Hematopoietic multipotent progenitor cell treated with erythropoietin and hydrocortisone succinate and interleukin-3 and kit ligand, for 4 days (in vitro differentiated cells): ENCODE measurements at regions not wholly inside any gene's neighbourhood (a gene's known extent, or its start where the extent isn't known, plus 50 kb on each side); places are given as distances from the start of the nearest gene placed in this dataset.

Source experiments
- DNase-seq: peaks from one replicate; pipeline ENCODE4 v3.0.0-alpha.2; 2015

DNA sequence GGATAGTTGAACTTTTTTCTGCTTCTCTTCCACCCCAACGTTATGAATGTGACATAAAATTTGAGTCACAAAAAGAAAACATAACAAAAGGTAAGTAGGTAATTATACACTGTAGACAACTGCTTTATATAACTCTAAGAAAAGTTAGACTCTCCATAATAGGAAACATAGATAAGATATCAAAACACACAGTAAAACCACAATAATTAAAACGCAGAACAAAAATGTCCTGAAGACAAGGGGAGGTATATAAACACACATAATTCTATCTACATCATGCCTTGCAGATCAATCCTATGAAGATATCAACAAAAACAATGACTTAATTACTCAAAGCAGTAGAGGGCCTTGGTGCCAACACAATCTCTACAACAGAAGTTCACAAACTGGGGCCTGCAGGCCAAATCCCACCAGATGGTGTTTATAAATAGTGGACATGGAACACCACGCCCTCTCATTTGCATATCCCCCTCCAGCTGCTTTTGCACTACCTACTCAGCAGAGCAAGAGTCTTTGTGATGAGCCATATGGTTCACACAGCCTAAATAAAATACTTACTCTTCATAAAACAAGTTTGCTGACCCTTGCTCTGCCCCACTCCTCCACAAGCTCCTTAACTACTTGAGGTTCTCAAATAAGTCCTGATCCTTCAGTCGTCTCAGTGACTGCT is 254.7 kb downstream of the KLF12 start:
- peak; percentile 35 for DNase-seq

DNA sequence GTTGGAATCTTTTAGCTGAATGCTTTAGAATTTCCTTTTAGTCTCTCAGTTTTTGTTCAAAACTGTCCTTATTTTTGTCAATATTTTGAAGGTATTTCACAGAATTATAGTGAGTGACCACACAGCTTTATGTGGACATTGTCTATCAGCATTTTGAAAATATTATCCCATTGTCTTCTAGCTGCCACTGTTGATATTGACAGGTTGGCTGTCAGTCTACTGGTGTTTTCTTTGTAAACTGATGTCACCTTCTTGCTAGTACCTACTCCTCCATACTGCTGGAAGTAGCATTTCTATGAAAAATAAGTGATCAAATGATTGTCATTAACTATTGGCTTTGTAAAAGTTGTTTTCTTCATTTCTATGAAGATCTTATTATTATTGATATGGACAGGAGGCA is 256.8 kb downstream of the KLF12 start:
- DNase-seq: no peak

DNA sequence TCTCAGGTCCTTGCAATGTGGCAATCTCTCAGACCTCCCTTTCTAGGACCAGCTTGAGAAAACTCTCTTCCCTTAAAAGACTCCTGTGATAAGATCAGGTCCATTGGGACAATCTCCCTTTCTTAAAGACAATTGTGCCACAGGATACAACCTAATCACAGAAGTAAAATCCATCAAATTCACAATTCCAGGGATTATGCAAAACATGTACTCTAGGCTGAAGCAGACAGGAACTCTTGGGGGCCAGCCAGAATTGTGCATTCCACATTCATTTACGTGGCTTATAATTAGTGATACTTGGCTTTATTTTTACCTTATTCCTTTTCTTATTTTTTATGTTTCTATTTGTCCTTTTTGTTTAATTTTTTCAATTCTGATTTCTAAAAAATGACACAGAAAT is 257.9 kb downstream of the KLF12 start:
- no peak for DNase-seq

DNA sequence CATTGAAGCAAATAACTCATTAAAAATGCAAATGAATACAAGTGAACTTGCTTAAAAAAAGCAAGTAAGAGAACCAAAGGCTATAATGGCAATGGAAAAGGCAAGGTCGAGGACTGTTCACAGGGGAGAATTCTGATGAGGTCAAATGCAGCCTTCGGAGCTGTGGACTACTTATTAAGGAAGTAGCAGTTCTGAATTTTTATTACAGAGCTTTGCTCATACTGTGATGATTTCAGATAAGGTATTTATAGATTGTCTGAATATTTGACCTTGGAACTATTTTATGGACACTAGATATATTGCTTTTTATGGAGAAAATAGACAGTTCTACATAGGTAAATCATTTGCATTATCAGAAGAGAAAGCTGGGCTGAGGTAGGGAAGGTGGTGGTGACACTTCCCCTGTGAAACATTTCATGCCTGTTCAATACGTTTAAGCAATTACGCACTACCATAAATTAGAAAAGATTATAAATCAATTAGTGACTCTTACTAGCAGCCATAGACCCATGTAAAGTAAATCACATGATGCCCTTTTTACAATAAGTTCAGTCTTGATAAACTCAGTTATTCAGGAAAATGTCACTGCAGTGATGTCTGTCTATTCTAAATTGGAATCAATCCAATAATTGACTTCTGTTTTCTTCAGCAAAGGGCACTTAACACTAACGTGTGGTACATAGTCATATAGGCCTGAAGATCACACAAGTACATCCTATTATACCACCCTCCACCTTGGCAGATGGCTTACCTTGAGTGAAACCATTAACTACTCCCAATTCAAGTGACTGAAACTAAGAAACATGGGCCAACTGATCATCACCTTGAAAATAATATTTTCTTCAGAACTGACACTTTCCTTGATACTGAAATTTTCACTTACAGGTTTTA is 260.0 kb downstream of the KLF12 start:
- peak; percentile 46 for DNase-seq

DNA sequence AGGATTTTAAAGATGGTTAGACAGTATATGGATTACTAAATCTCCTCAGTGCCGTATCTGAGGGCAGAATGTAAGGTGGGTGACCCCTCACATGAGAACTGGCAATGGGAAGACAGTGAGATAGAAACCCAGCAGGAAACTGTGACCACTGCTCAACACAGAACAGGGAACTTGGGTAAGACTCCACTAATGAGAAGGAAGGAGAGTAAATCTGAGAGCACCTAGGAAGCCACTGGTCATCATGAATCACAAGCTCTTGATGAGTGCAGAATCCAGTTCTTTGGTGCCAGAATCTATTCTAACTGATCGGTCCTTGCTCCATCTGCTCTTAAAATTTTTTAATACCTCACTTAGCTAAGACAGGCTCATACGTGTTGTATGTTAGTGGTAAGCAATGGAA is 261.8 kb downstream of the KLF12 start:
- no peak for DNase-seq

DNA sequence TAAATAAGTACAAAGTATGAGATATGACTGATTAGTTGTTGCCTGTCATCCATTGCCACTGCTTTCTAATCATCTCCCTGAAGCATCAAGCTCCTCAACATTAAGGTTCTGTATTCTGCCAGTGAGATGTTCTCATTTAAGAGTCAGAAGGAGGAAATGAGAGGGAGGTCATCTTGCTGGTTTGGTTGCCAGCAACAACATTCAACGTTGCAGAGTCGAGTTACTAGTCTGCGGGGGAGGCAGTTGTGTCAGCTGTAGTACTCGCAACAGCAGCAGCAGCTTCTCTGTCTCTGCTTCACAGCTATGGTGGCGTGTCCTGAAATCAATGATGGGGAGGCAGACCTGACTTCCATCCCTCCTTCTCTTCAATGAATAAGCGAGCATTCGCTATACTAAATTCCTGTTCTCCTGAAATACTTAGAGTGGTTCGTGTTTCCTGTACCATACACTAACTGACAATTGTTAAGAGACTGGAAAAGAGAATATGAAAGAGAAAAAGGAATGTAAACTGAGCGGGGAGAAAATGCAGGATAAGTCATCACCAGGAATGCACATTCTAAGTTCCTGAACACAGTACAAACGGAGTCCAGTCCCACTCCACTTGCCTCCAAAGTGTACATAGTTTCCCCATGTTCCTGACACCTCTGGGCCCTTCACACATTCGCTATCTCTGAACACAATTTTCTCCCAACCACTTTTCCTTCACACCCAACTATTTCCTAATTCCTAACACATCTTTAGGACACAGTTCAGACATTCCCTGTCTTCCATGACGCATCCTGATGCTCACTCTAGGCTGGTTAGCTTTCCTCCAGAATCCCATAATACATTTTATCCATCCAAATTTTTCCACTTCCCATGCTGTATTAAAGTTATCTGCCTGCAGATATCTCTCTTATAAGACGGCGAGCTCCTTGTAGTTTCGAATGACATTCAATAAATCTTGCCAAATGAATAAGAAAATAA is 263.0 kb downstream of the KLF12 start:
- DNase-seq: no peak

DNA sequence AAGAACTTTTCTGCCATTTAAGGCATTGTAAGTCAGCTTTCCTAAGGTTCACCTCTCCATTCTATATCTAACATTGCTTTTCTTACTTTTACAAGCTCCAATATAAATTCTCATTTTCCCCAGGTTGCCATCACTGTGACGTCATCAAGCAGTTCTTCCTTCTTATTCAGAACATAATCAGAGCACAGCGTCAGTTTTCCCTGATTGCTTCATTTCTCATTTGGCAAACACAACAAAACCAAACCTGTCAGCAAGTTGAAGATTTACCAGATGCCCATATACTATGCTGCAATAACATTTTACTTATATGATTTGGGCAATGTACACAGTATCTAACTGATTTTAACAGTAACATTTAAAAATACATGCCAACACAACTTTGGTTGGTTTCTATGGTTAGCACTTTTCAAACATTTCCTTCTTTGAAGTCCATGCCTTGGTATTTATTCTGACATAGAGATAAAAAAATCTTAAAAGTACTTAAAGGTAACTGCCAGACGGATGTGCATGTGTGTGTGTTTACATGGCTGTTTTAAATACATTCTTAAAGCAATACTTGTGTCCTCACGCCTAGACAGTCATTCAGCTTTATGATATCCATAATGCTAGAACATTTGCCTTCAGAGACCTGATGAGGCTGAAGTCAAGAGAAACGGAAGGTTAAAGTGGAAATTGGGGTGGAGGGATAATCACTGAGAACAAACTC is 264.0 kb downstream of the KLF12 start:
- DNase-seq: no peak

DNA sequence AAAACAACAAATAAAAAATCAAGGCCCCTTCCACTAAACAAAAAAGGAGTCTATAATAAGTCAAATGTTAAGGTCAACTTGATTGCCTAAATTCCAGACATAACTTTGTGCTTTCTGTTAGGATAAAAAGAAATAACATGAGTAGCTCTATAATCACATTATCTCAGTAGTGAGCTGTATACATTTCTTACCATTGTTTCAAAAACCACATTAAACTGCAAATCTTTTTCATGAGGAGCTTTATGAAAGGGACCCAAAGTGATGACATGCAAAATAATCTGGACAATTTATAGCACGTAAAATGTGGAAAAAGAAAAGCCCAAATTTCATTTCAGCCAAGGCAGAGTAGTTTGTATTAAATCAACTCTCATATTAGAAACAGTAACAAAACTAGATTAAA is 269.2 kb downstream of the KLF12 start:
- no peak for DNase-seq

DNA sequence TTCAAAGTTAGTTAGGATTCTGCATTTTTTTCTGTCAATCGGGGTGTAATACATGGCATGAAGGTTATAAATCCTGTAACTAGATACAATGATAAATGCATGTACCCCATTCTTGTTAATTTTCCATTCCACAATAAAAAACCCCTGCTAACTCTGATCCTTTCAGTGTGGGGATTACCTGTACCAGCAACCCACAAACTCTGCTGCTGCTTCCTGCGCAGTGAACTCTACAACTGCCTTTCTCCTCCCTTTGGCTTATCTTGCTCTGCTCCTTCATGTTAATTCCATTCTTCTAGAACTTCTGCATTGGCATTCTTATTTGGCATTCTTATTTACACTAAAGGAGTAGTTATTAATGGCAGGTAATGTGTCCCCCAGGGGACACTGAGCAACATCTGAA is 273.1 kb downstream of the KLF12 start:
- no peak for DNase-seq

DNA sequence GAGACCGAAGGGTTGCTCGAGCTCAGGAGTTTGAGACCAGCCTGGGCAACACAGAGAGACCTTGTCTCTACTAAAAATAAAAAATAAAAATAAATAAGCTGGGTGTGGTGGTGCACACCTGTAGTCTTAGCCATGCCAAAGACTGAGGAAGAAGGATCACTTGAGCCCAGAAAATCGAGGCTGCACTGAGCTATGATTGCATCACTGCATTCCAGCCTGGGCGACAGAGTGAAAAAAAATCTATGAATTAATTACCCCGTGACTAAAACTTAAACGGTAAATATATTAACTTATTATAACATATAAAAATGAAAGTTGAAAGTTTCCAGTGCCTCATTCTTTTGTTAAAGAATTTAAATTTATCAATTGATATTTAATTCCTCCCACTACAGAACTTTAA is 273.7 kb downstream of the KLF12 start:
- no peak for DNase-seq

DNA sequence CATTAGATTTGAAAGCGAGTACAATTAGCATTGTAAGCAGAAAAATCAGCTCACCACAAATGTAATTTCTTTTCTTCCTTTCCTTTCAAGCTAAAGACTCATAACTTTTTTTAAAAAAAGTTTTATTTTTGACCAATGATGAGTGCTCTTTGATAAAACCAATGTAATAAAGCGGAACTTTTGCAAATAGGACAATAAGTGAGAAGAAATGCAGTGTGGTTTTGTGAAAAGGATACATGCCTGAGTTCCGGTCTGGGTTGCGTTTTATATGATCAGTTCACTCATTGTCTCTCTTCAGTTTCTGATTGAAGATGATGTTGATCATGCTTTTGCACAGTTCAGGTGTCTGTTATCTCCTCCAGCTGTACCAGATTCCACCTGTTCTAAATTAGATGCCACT is 274.4 kb downstream of the KLF12 start:
- no peak for DNase-seq

DNA sequence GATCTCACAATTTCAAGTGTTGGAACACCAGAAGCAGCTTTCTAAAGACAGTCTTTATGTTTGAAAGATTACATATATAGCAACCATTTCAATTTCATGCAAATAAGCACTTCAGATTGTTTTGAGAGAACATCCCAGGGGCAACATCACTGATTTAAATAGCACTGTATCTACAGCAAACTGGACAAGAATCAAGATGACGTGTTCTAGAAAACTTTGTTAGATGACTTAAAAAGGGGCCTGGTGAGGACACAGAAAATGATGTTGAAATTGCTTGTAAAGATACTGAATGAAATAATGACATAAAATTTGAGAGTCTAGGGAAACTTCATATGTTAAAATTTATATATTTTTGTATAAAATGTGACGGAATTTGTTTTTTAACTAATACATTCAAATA is 277.1 kb downstream of the KLF12 start:
- DNase-seq: no peak

DNA sequence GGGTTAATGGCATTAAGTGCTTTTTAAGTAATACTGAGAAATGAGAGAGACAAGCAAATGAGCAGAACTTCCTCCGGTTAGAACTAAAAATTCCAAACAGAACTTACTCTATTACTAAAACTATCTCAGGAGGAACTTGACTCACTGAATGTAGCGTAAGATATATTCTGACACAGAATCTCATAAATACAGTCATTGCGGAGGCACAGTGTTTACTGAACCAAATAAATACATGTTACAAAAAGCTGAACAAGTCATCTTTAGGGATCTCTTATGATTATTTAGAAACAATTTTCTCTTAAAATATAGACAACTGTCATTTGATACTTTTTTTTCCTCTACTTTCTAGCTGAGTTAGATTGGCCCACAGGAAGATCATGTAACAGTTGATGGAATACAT is 283.1 kb downstream of the KLF12 start:
- no peak for DNase-seq

DNA sequence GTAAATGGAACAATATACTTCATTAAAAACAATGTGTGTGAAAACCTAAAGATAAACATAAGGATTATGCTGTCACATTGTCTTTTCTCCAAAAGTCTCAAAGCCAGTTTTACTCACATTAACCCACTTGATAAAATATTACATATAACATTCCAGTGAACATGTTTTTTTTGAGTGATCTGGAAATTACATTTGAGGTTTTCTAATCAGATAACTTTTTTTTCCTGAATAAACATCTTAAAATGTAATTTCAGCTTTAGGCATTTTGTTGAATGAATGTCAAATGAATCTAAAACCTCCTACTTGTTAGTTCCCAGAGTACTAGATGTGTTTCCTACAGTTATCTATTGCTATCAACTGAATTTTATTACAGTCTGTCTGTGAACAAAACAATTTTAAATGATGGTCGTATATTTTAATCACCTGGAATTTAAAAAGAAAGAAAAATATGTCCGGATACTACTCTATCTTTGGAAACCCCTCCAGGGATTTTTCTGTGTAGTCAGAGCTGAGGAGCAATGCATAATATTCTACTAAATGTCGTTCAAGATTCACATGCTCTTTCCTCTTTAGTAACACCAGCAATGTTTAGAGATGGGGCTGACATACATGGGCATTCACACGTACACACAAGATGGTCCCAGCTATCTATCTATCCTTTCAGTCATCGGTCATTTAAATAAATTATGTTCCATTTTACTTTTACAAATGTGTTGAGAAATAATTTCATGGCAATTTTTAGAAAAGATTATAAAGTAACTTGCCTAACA is 283.9 kb downstream of the KLF12 start:
- DNase-seq: no peak

DNA sequence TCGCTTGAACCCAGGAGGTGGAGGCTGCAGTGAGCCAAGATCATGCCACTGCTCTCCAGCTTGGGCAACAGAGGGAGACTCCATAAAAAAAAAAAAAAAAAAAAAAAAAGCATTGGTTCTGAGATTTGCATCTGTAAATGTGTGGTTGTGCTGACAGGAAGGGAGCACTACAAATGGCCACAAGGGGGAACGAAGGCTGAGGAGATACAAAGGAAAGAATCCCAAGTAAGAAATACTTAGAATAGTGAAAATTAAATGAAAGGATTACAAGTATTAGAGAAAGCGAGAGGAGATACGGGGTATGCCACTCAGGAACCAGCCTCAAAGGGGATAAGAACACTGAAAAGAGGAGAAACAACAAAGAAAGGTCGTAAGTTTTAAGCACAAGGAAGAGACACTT is 284.9 kb downstream of the KLF12 start:
- peak; percentile 62 for DNase-seq

DNA sequence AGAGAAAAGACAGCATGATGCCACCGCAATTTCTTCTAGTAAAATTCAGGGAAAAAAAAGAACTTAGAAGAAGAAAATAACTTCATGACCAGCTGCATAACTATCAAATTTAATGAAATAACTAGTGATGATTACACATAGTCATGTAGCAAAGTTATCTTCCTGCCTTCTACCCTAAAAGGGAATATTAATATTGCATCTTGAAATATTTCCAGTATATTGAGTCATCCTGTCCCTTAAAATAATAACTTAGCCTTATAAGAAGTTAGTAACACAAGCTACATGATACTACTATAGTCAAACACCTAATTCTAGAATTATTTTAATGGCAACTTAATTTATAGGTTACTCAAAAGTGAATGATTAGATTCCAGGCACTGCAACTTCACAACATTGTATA is 289.2 kb downstream of the KLF12 start:
- DNase-seq: no peak

DNA sequence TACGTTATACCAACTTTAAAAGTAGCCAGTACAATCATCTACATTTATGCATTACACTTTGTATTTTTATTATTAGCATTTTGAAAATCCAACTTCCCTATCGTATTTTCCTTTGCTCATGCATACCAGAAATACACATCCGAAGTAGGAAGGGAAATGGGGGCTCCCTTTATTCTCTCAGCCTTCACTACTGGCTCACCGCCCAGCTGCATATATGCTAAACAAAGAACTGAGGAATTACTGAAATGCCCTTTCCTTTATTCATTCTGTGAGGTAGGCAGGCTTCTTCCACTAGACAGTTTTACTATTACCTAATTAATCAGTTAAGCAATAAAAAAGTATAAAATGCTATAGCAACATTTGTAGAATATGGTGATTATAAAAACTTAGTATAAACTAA is 291.6 kb downstream of the KLF12 start:
- no peak for DNase-seq

DNA sequence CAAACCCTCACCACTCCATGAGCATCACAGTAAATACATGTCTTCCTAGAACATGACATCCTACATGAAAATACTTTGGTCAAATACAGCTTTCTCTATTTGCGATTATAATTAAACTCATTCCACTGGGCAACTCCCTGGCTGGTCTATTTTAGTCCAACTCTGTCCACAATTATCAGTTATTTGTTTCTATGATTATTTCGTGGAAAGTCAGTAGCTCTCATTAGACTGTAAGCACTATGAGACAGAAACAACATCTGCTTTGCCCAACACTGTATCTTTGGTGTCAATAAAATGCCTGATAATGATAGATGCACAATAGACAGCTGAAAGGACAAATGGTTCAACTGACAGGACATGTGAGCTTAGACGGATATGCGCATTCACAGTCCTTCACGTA is 292.0 kb downstream of the KLF12 start:
- DNase-seq: no peak

DNA sequence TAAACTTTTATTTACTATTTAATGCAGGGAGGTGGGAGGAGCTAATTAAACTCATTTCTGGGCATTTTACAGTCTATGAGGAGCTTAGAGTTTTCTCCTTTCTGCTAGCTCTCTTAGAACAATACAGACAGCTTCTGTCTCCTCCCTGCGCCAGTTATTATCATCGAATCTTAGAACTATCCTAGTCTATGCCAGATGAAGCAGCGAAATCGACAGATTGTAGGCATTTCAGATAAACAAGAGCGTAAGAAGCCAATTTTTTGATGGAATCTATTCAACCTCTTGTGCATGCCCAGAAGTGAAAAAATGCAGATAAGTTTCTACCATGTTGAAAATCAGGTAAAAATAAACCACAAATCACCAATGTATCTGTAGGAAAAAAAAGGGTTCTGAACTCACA is 297.1 kb downstream of the KLF12 start:
- no peak for DNase-seq

DNA sequence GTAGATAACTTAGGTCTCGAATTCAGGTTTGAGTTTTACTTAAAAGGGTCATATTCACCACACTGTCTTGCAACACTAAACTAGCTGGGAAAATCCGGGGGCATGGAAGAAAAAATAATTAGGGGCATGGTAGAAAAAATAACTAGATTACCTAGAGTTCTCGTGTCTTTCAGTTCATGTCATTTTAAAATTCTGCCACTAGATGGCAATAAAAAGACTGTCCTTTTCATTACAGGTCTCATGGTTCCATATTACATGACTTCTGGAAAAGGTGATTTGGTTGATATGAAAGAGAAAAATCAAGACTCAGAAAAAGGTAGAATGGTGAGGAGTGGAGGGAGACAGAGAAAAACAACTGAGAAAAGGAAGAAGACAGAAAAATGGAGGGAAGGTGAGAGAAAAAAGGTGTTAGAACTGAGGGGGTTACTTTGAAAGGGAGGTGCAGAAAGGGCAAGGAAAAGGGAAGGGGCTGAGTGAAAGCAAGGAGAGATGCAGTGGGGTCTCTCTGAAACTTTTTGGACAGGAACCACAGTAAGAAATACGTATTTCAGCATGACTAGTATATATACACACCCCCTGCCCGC is 299.0 kb downstream of the KLF12 start:
- DNase-seq: peak; percentile 74

DNA sequence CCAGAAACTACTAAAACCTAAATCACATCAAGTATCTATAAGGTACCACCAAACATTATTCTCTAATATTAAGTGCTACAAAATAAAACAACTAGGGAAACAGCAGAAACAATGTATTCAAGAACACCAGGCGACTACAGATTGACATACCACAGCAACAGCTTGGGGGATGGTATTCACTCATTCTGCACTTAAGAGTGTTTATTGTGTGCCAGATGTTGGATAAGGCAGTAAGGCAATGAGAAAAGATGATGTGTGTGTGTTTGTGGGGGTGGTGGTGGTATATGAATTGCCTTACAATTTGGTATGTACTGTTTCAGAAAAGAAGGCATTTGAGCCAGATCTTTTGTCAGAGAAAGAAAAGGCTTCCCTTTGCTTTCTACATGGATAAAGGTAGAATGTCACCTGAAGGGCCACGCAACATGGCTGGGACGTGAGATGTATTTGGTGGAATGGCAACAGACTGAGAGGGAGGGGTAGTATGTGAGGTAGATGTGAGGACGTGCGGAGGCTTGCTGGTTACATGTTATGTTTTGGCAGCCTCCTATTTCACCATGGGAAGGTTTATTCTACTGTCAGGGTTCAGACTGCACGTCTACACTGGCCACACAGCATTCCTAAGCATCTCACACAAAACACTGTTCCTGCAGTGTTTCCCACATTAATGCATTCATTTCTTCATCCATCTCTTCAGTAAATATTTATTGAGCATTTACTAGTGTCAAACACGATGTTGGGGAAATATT is 300.7 kb downstream of the KLF12 start:
- DNase-seq: no peak
